ENCODE measurements at regions not wholly inside any gene's neighbourhood (a gene's known extent, or its start where the extent isn't known, plus 50 kb on each side); places are given as distances from the start of the nearest gene placed in this dataset.

GRCh38 chr16:64312980-64313379, 808.9 kb downstream of the CDH11 start:
- Histone ChIP-seq H3K4me3 (replicated peaks; ENCODE audit: insufficient read depth, low read length) (no peak overlapping the region), H3K27me3 (ENCODE audit: insufficient read depth, poor library complexity, severe bottlenecking) (no peaks in the 10 kb centered on the region), H3K27ac (replicated peaks) (no peak overlapping the region)
- no peak for TF ChIP-seq POLR2AphosphoS5 (IDR thresholded peaks at IDR 0.05; ENCODE audit: low read depth)
- TF ChIP-seq GABPA (IDR thresholded peaks at IDR 0.05; ENCODE audit: low read depth), result no peak
- TF ChIP-seq SPI1 (IDR thresholded peaks at IDR 0.05; ENCODE audit: borderline replicate concordance, low read depth), result no peak
- TF ChIP-seq CTCF (IDR thresholded peaks at IDR 0.05; ENCODE audit: insufficient read depth, low read length), result no peak
- no peak for TF ChIP-seq REST (IDR thresholded peaks at IDR 0.05; ENCODE audit: insufficient replicate concordance, low read depth)
- no peak for DNase-seq (ENCODE audit: low read depth in 1 of 2, low spot score in 1 of 2)

GRCh38 chr16:64312292-64312691, 809.6 kb downstream of the CDH11 start:
- Histone ChIP-seq H3K27ac (replicated peaks) (no peak overlapping the region), H3K4me3 (replicated peaks; ENCODE audit: insufficient read depth, low read length) (no peak overlapping the region), H3K27me3 (ENCODE audit: insufficient read depth, poor library complexity, severe bottlenecking) (no peaks in the 10 kb centered on the region)
- DNase-seq (ENCODE audit: low read depth in 1 of 2, low spot score in 1 of 2), result no peak
- TF ChIP-seq POLR2AphosphoS5 (IDR thresholded peaks at IDR 0.05; ENCODE audit: low read depth) (no peak), GABPA (IDR thresholded peaks at IDR 0.05; ENCODE audit: low read depth) (no peak), CTCF (IDR thresholded peaks at IDR 0.05; ENCODE audit: insufficient read depth, low read length) (no peak), SPI1 (IDR thresholded peaks at IDR 0.05; ENCODE audit: borderline replicate concordance, low read depth) (no peak), REST (IDR thresholded peaks at IDR 0.05; ENCODE audit: insufficient replicate concordance, low read depth) (no peak)

GRCh38 chr16:64311241-64311640, 810.6 kb downstream of the CDH11 start:
- DNase-seq (ENCODE audit: low read depth in 1 of 2, low spot score in 1 of 2), result no peak
- no peaks in the 10 kb centered on the region for H3K27me3 ChIP-seq (ENCODE audit: insufficient read depth, poor library complexity, severe bottlenecking)
- H3K4me3 ChIP-seq (replicated peaks; ENCODE audit: insufficient read depth, low read length), result no peak overlapping the region
- H3K27ac ChIP-seq (replicated peaks), result no peak overlapping the region
- no peak for TF ChIP-seq GABPA (IDR thresholded peaks at IDR 0.05; ENCODE audit: low read depth)
- no peak for TF ChIP-seq CTCF (IDR thresholded peaks at IDR 0.05; ENCODE audit: insufficient read depth, low read length)
- TF ChIP-seq POLR2AphosphoS5 (IDR thresholded peaks at IDR 0.05; ENCODE audit: low read depth), result no peak
- TF ChIP-seq SPI1 (IDR thresholded peaks at IDR 0.05; ENCODE audit: borderline replicate concordance, low read depth), result no peak
- no peak for TF ChIP-seq REST (IDR thresholded peaks at IDR 0.05; ENCODE audit: insufficient replicate concordance, low read depth)

All from HL-60 (cell line).